ENCODE measurements at regions not wholly inside any gene's neighbourhood (a gene's known extent, or its start where the extent isn't known, plus 50 kb on each side); places are given as distances from the start of the nearest gene placed in this dataset.

DNA sequence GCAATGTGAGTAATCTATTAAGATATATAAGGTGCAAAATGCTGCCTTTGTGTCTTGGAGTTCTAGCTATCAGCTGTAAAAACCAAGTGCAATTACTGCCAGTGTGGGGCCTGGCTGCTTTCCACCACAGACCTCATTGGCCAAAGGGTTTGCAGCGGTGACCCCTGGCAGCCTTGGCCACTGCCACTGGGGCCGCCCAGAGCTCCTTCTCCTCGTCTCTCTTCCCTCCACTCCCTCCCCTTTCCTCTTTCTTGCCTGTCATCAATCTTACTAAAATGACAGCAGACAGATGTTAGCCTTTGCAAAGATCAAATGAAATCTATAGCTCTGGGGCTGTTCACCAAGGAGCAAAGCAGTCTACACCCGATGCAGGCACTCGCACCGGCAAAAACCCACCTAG lies 986.3 kb downstream of the BCL11A start:
- no peak for TF ChIP-seq GATA1 (IDR thresholded peaks at IDR 0.05; ENCODE audit: low read depth, low read length)
- no peak for TF ChIP-seq POLR2A (IDR thresholded peaks at IDR 0.05; ENCODE audit: low read length)
- no peak for DNase-seq

DNA sequence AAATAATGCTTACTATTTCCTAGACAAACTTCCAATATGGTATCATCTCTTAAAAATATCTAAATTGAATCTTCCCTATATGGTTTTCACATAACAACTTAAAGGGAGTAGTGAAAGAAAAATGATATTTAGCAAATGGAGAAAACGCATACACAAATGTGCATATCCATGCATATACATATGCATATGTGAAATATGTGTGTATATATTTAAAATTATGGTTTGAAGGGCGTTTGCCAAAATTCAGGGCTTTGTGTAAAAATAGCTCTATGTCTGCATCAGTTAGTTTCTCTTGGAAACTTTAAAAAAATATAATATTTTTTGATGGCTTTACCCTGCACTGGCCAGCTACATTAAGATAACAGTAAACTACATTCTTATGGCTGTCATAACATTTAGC lies 986.7 kb downstream of the BCL11A start:
- DNase-seq: no peak
- TF ChIP-seq GATA1 (IDR thresholded peaks at IDR 0.05; ENCODE audit: low read depth, low read length): no peak
- no peak for TF ChIP-seq POLR2A (IDR thresholded peaks at IDR 0.05; ENCODE audit: low read length)

DNA sequence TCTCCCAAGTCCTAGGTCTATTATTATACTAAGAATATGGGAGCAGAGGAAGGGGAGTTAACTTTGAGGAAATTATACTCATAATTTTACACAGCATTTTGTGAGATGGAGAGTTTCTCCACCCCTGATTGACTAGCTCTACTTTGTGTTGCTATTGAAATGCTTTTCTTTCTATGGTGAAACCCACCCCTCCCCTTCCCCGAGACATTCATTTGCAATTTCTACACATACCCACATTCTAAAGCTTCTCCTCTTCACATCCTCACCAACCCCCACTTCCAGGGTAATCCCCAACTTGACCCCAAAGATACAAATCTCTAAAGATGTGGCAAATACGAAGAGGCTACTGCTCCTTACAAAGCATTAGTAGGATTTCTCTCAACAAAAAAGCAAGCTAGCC lies 992.2 kb downstream of the BCL11A start:
- TF ChIP-seq GATA1 (IDR thresholded peaks at IDR 0.05; ENCODE audit: low read depth, low read length) (no peak), POLR2A (IDR thresholded peaks at IDR 0.05; ENCODE audit: low read length) (no peak)
- DNase-seq: no peak

DNA sequence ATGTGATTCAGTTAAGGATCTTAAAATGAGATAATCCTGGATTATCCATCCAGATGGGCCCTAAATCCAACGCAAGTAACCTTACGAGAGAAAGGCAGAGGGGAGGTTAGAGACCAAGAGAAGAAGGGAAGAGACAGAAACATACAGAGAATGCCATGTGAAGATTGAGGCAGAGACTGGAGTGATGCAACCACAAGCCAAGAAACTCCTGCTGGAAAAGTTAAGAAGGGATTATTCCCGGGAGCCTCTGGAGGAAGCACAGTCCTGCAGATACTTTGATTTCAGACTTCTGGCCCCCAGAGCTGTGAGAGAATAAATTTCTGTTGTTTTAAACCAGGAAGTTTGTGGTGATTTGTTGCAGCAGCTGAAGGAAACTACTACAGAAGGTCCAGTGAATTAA lies 992.7 kb downstream of the BCL11A start:
- TF ChIP-seq GATA1 (IDR thresholded peaks at IDR 0.05; ENCODE audit: low read depth, low read length) (no peak), POLR2A (IDR thresholded peaks at IDR 0.05; ENCODE audit: low read length) (no peak)
- DNase-seq: no peak

DNA sequence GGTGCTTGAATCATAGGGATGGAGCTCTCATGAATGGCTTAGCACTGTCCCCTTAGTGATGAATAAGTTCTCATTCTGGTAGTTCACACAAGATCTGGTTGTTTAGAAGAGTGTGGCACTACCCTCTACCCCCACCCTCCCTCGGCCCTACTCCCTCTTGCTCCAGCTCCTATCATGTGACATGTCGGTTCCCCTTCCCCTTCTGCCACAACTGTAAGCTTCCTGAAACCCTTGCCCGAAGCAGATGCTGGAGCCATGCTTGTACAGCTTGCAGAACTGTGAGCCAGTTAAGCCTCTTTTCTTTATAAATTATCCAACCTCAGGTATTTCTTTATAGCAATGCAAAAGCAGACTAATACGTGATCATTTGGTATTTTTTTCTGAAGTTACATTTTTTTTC lies 1012.6 kb downstream of the BCL11A start:
- DNase-seq: no peak
- TF ChIP-seq GATA1 (IDR thresholded peaks at IDR 0.05; ENCODE audit: low read depth, low read length) (no peak), POLR2A (IDR thresholded peaks at IDR 0.05; ENCODE audit: low read length) (no peak)

DNA sequence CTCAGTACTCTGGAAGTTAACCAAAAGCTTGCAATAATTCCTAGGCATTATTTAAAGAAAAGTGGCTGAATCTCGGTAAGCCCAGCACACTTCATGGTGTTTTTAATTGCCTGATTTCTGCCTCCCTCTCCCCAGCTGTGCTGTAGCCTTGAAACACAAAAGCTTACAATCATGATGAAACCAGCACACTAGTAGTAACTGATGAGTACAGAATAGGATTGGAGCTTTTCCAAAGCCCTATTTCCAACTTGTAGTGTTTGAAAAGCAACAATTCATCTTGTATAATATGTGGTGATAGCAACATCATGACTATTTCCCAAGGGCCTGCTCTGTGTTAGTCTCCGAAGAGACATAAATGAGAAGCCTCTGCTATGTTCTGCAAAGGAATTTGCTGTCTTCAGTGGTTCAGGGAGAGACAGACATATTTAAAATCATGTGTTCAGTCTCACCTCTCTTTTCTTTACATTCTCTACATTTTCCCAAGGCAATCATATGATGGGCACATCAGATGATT lies 1015.0 kb downstream of the BCL11A start:
- no peak for TF ChIP-seq GATA1 (IDR thresholded peaks at IDR 0.05; ENCODE audit: low read depth, low read length)
- no peak for TF ChIP-seq POLR2A (IDR thresholded peaks at IDR 0.05; ENCODE audit: low read length)

DNA sequence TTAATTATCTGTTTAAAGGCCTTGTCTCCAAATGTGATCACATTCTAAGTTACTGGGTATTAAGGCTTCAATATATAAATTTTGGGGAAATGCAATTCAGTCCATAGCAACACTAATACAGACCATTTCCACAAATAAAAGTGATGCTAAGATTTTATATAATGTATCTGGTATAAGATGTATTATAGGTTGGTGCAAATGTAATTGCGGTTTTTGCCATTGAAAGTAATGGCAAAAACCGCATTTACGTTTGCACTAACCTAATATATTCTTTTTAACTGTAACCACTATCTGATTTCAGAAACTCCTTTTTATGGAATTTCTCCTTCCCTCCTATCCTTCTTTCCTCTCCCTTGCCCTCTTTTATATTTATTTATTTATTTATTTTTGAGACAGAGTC lies 1020.6 kb downstream of the BCL11A start:
- TF ChIP-seq POLR2A (IDR thresholded peaks at IDR 0.05; ENCODE audit: low read length): no peak
- no peak for TF ChIP-seq GATA1 (IDR thresholded peaks at IDR 0.05; ENCODE audit: low read depth, low read length)
- no peak for DNase-seq

More for the DNA sequence above, 1015.0 kb downstream of the BCL11A start:
- DNase-seq: no peak

DNA sequence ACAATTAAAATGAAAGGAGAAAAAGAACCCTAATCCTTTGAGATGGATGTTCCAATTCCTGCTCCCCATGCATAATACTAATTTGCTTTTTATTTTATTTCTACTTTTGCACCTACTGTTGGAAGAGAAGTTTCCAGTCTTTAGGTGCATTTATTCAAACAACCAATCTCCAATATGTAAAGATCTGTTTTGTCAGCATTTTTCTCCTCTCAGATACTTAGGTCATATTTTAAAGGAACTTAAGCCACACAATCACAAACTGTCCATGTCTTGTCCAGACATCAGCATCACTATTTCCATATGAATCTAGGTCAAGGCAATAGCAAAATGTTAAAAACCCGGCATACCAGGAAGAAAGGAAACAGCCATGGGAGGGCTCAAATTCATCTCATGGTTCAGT lies 1023.2 kb downstream of the BCL11A start:
- DNase-seq: no peak
- TF ChIP-seq GATA1 (IDR thresholded peaks at IDR 0.05; ENCODE audit: low read depth, low read length) (no peak), POLR2A (IDR thresholded peaks at IDR 0.05; ENCODE audit: low read length) (no peak)

DNA sequence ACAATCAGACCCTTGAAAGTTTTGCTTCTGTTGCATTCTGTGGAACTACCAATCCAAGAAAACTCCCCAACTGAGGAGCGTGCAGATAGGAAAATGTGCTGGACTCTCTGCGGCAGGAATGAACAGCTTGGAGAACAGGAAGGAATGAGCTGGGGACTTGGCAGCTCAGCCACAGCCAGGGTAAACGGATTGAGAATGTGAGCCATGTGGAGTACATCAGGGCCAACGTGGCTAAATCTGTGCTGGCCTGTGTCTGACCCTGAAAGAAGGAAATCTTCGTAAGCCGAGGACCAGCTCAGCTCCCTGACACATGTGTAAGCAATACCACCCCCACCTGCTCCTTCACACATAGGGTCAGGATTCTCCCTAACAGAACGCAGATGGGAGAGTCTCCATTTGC lies 1023.7 kb downstream of the BCL11A start:
- DNase-seq: no peak
- TF ChIP-seq POLR2A (IDR thresholded peaks at IDR 0.05; ENCODE audit: low read length) (no peak), GATA1 (IDR thresholded peaks at IDR 0.05; ENCODE audit: low read depth, low read length) (no peak)

DNA sequence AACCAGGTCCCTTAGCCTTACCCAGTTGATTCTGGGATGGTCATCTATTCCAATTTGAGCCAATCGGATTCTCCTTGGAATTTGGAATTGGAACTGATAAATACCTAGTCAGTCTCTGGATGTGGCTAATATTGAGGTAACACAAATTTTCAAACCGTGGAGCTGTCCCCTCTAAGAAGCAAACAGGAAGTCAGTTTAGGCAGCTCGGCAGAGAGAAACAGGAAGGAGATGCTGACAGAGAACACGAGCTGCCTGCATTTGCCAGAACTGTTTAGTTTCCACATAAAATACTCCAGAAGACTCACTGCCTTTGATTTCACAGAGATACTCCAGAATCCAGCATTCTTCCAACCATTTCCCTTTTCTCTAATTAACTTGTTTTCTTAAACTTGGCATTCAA lies 1024.9 kb downstream of the BCL11A start:
- TF ChIP-seq GATA1 (IDR thresholded peaks at IDR 0.05; ENCODE audit: low read depth, low read length) (no peak), POLR2A (IDR thresholded peaks at IDR 0.05; ENCODE audit: low read length) (no peak)
- DNase-seq: no peak

DNA sequence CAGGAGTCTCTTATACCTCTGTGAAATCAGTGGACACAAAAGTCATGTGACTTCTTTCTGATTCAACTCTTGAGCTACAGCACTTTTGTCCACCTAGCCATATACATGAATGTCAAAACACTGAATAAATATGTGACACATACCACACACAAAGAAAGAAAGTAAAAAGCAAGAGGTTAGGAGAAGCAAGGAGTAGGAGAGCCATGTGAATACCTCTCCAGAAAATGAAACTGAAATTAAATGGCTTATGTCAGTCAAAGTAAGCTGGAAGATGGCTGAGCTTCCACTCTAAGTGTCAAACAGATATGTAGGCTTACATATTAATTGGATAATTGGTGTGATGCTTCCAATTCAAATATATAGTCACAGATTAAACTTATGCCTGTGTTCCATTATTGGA lies 1050.5 kb downstream of the BCL11A start:
- no peak for TF ChIP-seq POLR2A (IDR thresholded peaks at IDR 0.05; ENCODE audit: low read length)
- DNase-seq: no peak

DNA sequence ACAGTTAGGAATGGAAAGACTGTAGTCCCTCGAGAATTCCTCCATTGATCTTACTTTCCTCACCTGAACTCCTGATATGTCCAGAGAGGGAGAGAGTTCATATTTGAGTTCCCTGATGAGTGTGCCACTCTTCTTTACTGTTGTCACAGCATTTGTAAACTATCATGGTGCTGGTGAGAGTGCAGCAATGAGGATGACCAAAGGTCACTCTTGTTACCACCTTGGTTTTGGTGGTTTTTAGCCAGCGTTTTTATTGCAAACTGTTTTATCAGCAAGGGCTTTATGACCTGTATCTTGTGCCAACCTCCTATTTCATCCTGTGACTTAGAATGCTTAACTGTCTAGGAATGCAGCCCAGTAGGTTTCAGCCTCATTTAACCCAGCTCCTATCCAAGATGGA lies 1062.5 kb downstream of the BCL11A start:
- no peak for TF ChIP-seq GATA1 (IDR thresholded peaks at IDR 0.05; ENCODE audit: low read depth, low read length)
- TF ChIP-seq POLR2A (IDR thresholded peaks at IDR 0.05; ENCODE audit: low read length): no peak
- DNase-seq: no peak

DNA sequence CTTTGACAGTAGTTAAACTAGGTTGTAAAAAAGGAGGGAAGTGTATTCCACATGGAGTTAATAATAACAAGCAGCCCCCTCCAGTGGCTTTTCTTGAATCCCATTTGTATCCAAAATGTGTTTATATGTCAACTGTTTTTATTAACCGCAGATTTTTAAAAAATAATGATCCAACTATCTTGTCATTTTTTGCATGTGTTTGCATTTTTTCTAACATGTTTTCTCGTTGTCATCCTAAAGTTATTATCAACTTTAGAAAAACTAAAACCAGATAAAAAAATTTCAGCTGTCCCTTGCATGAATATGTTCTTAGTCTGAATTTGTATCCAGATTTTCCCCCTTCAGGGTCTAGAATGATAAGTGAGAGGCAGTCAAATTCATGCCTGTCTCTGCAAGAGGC lies 1063.3 kb downstream of the BCL11A start:
- TF ChIP-seq GATA1 (IDR thresholded peaks at IDR 0.05; ENCODE audit: low read depth, low read length) (no peak), POLR2A (IDR thresholded peaks at IDR 0.05; ENCODE audit: low read length) (no peak)
- no peak for DNase-seq

DNA sequence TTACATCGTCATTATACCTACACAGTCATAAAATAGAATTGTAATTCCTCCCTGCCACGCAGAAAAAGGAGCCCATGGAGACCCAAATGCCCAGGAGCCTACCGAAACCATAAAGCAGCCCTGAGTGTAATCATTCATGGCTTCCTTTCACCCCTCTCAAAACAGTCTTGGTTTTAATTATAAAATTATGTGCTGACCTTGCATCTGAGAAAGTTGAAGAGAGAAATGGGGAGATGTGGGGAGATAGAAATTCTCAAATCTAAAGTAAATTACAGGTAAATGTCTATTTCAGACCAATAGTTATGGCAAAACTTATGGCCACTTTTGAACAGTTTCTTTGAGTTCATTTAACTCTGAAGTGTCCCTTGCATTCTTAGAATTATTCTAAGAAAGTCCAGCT lies 1068.8 kb downstream of the BCL11A start:
- DNase-seq: no peak
- TF ChIP-seq POLR2A (IDR thresholded peaks at IDR 0.05; ENCODE audit: low read length): no peak
- TF ChIP-seq GATA1 (IDR thresholded peaks at IDR 0.05; ENCODE audit: low read depth, low read length): no peak

DNA sequence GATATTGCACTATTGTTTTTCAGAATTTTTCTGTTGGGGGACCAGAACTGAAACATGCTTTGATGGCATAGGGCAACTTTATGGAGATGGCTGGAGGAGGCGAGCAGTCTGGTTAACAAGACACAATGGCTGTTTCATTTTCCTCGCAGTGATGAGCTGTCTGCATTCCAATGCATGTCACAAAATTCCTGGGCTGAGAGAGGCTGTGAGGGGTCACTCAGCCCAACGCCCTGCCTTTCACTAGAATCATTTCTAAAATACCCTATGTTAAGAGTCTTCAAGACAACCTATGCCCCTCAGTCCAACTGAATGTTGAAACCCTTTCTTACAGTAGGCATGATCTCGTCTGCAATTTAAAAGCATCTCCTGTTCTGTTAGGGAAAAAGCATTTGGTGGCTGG lies 1090.0 kb downstream of the BCL11A start:
- TF ChIP-seq POLR2A (IDR thresholded peaks at IDR 0.05; ENCODE audit: low read length) (no peak), GATA1 (IDR thresholded peaks at IDR 0.05; ENCODE audit: low read depth, low read length) (no peak)

More for the DNA sequence above, 1090.0 kb downstream of the BCL11A start:
- no peak for DNase-seq
